ENCODE measurements at regions not wholly inside any gene's neighbourhood (a gene's known extent, or its start where the extent isn't known, plus 50 kb on each side); places are given as distances from the start of the nearest gene placed in this dataset.

DNA sequence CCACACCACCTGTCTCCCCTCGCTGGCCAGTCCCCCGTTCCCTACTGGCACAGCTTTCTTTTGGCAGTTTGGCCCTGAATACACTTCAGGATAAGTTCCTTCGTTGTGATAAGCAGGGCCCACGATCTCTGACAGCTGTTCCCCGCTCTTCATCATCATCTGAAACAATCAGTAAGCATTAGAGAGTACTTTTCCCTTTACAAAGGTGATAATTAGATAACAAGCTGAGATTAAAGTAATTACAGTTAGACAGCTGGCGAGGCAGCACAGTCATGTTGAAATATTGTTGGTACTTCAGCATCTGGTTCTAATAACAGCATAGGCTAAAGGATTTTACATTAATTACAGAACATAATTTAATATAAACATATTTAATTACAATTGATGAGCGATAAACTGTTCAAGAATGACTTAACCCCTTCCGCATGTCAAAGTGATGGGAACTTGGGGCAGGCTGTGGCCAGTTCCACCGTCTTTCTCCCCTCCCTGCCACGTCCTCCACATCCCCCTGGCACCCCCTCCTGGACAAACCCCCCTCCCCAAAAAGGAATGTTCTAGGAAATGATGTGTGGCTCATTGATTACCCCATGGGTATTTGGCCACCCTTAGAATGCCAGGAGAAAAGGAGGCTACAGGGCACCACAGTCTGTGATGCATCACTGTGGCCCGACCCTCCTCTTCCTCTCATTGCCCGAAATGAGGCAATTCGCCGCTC, 134.9 kb downstream of the RCN1 start:
- Histone ChIP-seq H2BK15ac (ENCODE audit: low read depth, low read length) (no peak overlapping the region), H3K9ac (ENCODE audit: low read depth, low read length) (no peak overlapping the region), H2BK5ac (ENCODE audit: low read depth, low read length, poor library complexity, severe bottlenecking) (no peak overlapping the region), H2BK20ac (ENCODE audit: low read depth, low read length) (no peak overlapping the region), H2AK5ac (ENCODE audit: low read depth, low read length) (no peak overlapping the region), H2BK120ac (ENCODE audit: low read depth, low read length) (no peak overlapping the region), H2AK9ac (replicated peaks; ENCODE audit: low read depth, low read length, poor library complexity) (no peak overlapping the region), H4K91ac (ENCODE audit: insufficient read depth, low read depth, low read length) (no peak overlapping the region), H3K9me1 (ENCODE audit: insufficient read depth, low read length) (no peaks in the 10 kb centered on the region), H3K56ac (ENCODE audit: extremely low read depth, insufficient read depth, low read length) (no peak overlapping the region), H3K27ac (ENCODE audit: insufficient read depth, low read length) (no peak overlapping the region), H3K4me2 (ENCODE audit: low read depth, low read length) (no peak overlapping the region), H3K79me1 (ENCODE audit: low read depth in 1 of 2, low read length in 2 of 2) (no peaks in the 10 kb centered on the region), H3K9me3 (ENCODE audit: control insufficient read depth, insufficient read depth, low read length) (no peaks in the 10 kb centered on the region), H2AFZ (replicated peaks; ENCODE audit: low read length, poor library complexity) (no peak overlapping the region), H3K14ac (replicated peaks; ENCODE audit: low read depth, low read length) (no peak overlapping the region), H3K23ac (ENCODE audit: low read depth, low read length) (no peak overlapping the region), H3K4me1 (ENCODE audit: control insufficient read depth, insufficient read depth, low read length) (no peaks in the 10 kb centered on the region), H4K20me1 (ENCODE audit: insufficient read depth, low read length) (no peaks in the 10 kb centered on the region), H3K18ac (ENCODE audit: low read depth, low read length) (no peak overlapping the region), H3K36me3 (ENCODE audit: control insufficient read depth, insufficient read depth, low read length) (no peaks in the 10 kb centered on the region), H3K4me3 (ENCODE audit: insufficient read depth, low read depth, low read length) (no peak overlapping the region), H3K4ac (ENCODE audit: low read depth, low read length) (no peak overlapping the region), H4K5ac (ENCODE audit: low read depth, low read length) (no peak overlapping the region), H3K27me3 (ENCODE audit: control insufficient read depth, insufficient read depth, low read length) (peaks cover 3% of the 10 kb centered on the region; the same call in 1 of the 2 replicates), H4K8ac (ENCODE audit: low read depth in 2 of 2, low read length in 2 of 2) (no peak overlapping the region)
- CTCF ChIA-PET = interaction anchor here (1.2 kb wide), 1 partner anchor 12 kb away, joined by 3 read pairs; no protein-coding TSS in a partner anchor
- POLR2A ChIA-PET (ENCODE audit: unreplicated experiment) = no interaction called here
- TF ChIP-seq, protein P1, sequence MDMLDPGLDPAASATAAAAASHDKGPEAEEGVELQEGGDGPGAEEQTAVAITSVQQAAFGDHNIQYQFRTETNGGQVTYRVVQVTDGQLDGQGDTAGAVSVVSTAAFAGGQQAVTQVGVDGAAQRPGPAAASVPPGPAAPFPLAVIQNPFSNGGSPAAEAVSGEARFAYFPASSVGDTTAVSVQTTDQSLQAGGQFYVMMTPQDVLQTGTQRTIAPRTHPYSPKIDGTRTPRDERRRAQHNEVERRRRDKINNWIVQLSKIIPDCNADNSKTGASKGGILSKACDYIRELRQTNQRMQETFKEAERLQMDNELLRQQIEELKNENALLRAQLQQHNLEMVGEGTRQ (IDR thresholded peaks at IDR 0.05; ENCODE audit: low read depth, low read length) = no peak
- TF ChIP-seq, protein P2, sequence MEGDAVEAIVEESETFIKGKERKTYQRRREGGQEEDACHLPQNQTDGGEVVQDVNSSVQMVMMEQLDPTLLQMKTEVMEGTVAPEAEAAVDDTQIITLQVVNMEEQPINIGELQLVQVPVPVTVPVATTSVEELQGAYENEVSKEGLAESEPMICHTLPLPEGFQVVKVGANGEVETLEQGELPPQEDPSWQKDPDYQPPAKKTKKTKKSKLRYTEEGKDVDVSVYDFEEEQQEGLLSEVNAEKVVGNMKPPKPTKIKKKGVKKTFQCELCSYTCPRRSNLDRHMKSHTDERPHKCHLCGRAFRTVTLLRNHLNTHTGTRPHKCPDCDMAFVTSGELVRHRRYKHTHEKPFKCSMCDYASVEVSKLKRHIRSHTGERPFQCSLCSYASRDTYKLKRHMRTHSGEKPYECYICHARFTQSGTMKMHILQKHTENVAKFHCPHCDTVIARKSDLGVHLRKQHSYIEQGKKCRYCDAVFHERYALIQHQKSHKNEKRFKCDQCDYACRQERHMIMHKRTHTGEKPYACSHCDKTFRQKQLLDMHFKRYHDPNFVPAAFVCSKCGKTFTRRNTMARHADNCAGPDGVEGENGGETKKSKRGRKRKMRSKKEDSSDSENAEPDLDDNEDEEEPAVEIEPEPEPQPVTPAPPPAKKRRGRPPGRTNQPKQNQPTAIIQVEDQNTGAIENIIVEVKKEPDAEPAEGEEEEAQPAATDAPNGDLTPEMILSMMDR (conservative IDR thresholded peaks at IDR 0.05; ENCODE audit: low read depth, low read length) = no peak
- TF ChIP-seq RCOR1 (IDR thresholded peaks at IDR 0.05; ENCODE audit: insufficient replicate concordance, low read length) = no peak
- no peak for TF ChIP-seq MAFK (IDR thresholded peaks at IDR 0.05; ENCODE audit: low read depth, low read length)
- no peak for TF ChIP-seq RFX5 (IDR thresholded peaks at IDR 0.05; ENCODE audit: low read depth, low read length)
- no peak for TF ChIP-seq CEBPB (IDR thresholded peaks at IDR 0.05; ENCODE audit: low read depth, low read length)
- no peak for TF ChIP-seq NFE2L2 (IDR thresholded peaks at IDR 0.05; ENCODE audit: low read depth, low read length)
- dilution Hi-C loops (cut with HindIII; ENCODE audit: low sequenced_read_pairs, unreplicated experiment) (no loop called here), intact Hi-C loops (cut with micrococcal nuclease) (no loop called here), in situ Hi-C loops (cut with MboI; ENCODE audit: low sequenced_read_pairs) (no loop called here)
- 100% methylated on average over 2 of the region's 14 CpGs; no CpG with 5 or more reads in 1 of the 2 experiments for WGBS, 2 experiments (ENCODE audit: extremely low coverage in 2 of 2, insufficient read length in 1 of 2)
- no peak for DNase-seq
- ATAC-seq (ENCODE audit: low read depth) = no peak
- BruUV-seq (replicated peaks) = no TSS peak

All from IMR-90 (cell line).